HepG2 (cell line): ENCODE measurements at regions not wholly inside any gene's neighbourhood (a gene's known extent, or its start where the extent isn't known, plus 50 kb on each side); places are given as distances from the start of the nearest gene placed in this dataset.

Experiments used
- ATAC-seq: fragments of 200-7000 bp; cut with Tn5 transposase; 3 replicates; pipeline ENCODE4 v1.9.1; 2020; ENCODE audit warnings: mild to moderate bottlenecking, moderate library complexity
- BruUV-seq: library from RNA; stranded (reverse); fragments of 400-500 nt; replicated peaks from 2 replicates; lab custom pipeline; 2021; lab: Mats Ljungman, UMichigan
- CTCF ChIA-PET: fragments of 300-600 bp; formaldehyde crosslinking; extraction: SDS; loops from one replicate; lab custom pipeline; 2021; ENCODE audit warnings: low total read pairs, inconsistent platforms, low intra/inter-chr PET ratio; lab: Yijun Ruan, JAX
- POLR2A ChIA-PET: fragments of 350-600 bp; sonication (Branson Sonifier 250); formaldehyde crosslinking; loops from one replicate; lab custom pipeline; 2020; ENCODE audit warnings: antibody characterized with exemption, inconsistent platforms; lab: Yijun Ruan, JAX
- DNase-seq: peaks from one replicate; pipeline ENCODE4 v3.0.0-alpha.2; 2015; ENCODE audit warnings: low spot score
- FAIRE-seq: peaks from 3 replicates; lab custom pipeline; 2011; peaks lifted over from hg19 to GRCh38; lab: Jason Lieb, UNC
- H2AFZ ChIP-seq: one replicate; pipeline ENCODE4 v1.6.1; 2011; ENCODE audit warnings: low read length, inconsistent platforms
- H3K27ac ChIP-seq: fragments of 300-600 bp; 3 replicates; pipeline ENCODE4 v1.8.0; 2011; ENCODE audit warnings: mixed run types, mild to moderate bottlenecking, mixed read lengths, low read length, inconsistent platforms; ENCODE audit not compliant: insufficient read depth; ENCODE audit errors: extremely low read length
- H3K27me3 ChIP-seq, 2 experiments: fragments of 200-600 bp in 1 of 2; 2 replicates in 1 of 2; 3 replicates in 1 of 2; pipeline versions ENCODE4 v1.6.0 to v1.8.0; 2011; ENCODE audit warnings: low read length in 2 of 2, mild to moderate bottlenecking in 2 of 2, moderate library complexity in 2 of 2, inconsistent platforms in 1 of 2; ENCODE audit not compliant: insufficient read depth in 2 of 2, control insufficient read depth in 1 of 2
- H3K36me3 ChIP-seq, 2 experiments: fragments of 200-600 bp in 1 of 2; replicated peaks in 1 of 2; 2 replicates in 1 of 2; 3 replicates in 1 of 2; pipeline versions ENCODE4 v1.5.1 to v1.8.0; 2011; ENCODE audit warnings: low read length in 2 of 2, inconsistent platforms in 1 of 2; ENCODE audit not compliant: insufficient read depth in 2 of 2, control insufficient read depth in 1 of 2
- H3K4me1 ChIP-seq: 2 replicates; pipeline ENCODE4 v1.5.1; 2012; ENCODE audit warnings: low read length, inconsistent platforms; ENCODE audit not compliant: insufficient read depth
- H3K4me2 ChIP-seq: 2 replicates; pipeline ENCODE4 v1.6.0; 2011; ENCODE audit warnings: low read depth, low read length, inconsistent platforms
- H3K4me3 ChIP-seq, 3 experiments: fragments of 200-600 bp in 1 of 3; sonication (generic), shearing (Covaris generic) in 1 of 3; replicated peaks in 1 of 3; 2 replicates each; pipeline ENCODE4 v1.5.1; 2011 to 2016; ENCODE audit warnings: low read length in 3 of 3, inconsistent platforms in 2 of 3, low read depth in 2 of 3, mild to moderate bottlenecking in 2 of 3, control low read depth in 1 of 3, mixed read lengths in 1 of 3; ENCODE audit not compliant: insufficient read depth in 1 of 3
- H3K79me2 ChIP-seq: one replicate; pipeline ENCODE4 v1.6.1; 2011; ENCODE audit warnings: low read length, inconsistent platforms; ENCODE audit not compliant: insufficient read depth
- H3K9ac ChIP-seq: 2 replicates; pipeline ENCODE4 v1.6.0; 2011; ENCODE audit warnings: mild to moderate bottlenecking, low read depth, low read length, inconsistent platforms; ENCODE audit not compliant: insufficient read depth
- H3K9me3 ChIP-seq: 2 replicates; pipeline ENCODE4 v1.5.1; 2012; ENCODE audit warnings: mild to moderate bottlenecking, low read length
- H4K20me1 ChIP-seq: 2 replicates; pipeline ENCODE4 v1.6.0; 2011; ENCODE audit warnings: inconsistent platforms, mild to moderate bottlenecking, low read length, moderate library complexity; ENCODE audit not compliant: insufficient read depth
- ARHGAP35 ChIP-seq: sonication (generic); formaldehyde crosslinking; IDR thresholded peaks from 2 replicates; pipeline ENCODE4 v1.9.0; 2022; ENCODE audit warnings: mild to moderate bottlenecking, inconsistent platforms, moderate library complexity, missing genetic modification reagents, borderline replicate concordance
- CC2D1A ChIP-seq: sonication (generic); formaldehyde crosslinking; IDR thresholded peaks from 2 replicates; pipeline ENCODE4 v1.8.1; 2023; ENCODE audit warnings: mild to moderate bottlenecking, missing genetic modification reagents
- ETV5 ChIP-seq: IDR thresholded peaks from 2 replicates; pipeline ENCODE4 v1.6.1; 2018; ENCODE audit warnings: missing biosample characterization, missing genetic modification reagents, inconsistent platforms, borderline replicate concordance
- MYC ChIP-seq: sonication (generic); formaldehyde crosslinking; IDR thresholded peaks from 2 replicates; pipeline ENCODE4 v1.9.0; 2021; ENCODE audit warnings: missing genetic modification reagents, borderline replicate concordance
- NFKBIZ ChIP-seq: IDR thresholded peaks from 2 replicates; pipeline ENCODE4 v1.6.1; 2018; ENCODE audit warnings: missing genetic modification reagents, missing compliant biosample characterization
- PHB2 ChIP-seq: fragments of 450-650 bp; IDR thresholded peaks from 2 replicates; pipeline ENCODE4 v1.6.1; 2018; ENCODE audit not compliant: partially characterized antibody
- RARA ChIP-seq: IDR thresholded peaks from 2 replicates; pipeline ENCODE4 v1.6.1; 2016; ENCODE audit warnings: missing genetic modification reagents, missing compliant biosample characterization
- SETDB1 ChIP-seq: sonication (generic); formaldehyde crosslinking; IDR thresholded peaks from 2 replicates; pipeline ENCODE4 v1.5.1; 2020; ENCODE audit warnings: missing genetic modification reagents, mild to moderate bottlenecking, borderline replicate concordance
- THAP11 ChIP-seq: IDR thresholded peaks from 2 replicates; pipeline ENCODE4 v1.6.1; 2016; ENCODE audit warnings: missing biosample characterization, missing genetic modification reagents
- TMF1 ChIP-seq: sonication (generic); formaldehyde crosslinking; IDR thresholded peaks from 2 replicates; pipeline ENCODE4 v1.8.1; 2022; ENCODE audit warnings: low read depth, missing genetic modification reagents
- YY1 ChIP-seq: IDR thresholded peaks from 2 replicates; pipeline ENCODE4 v1.6.1; 2011; ENCODE audit warnings: low read length, low read depth, moderate library complexity, mild to moderate bottlenecking; ENCODE audit not compliant: insufficient read depth, insufficient replicate concordance
- ZBTB7A ChIP-seq: sonication (generic); formaldehyde crosslinking; IDR thresholded peaks from 2 replicates; pipeline ENCODE4 v1.8.0; 2022; ENCODE audit warnings: mild to moderate bottlenecking, missing genetic modification reagents
- ZFYVE20 ChIP-seq: sonication (generic); formaldehyde crosslinking; IDR thresholded peaks from 2 replicates; pipeline ENCODE4 v1.8.0; 2023; ENCODE audit warnings: low read depth, mild to moderate bottlenecking, moderate library complexity, missing genetic modification reagents, borderline replicate concordance
- ZNF235 ChIP-seq: sonication (generic); formaldehyde crosslinking; IDR thresholded peaks from 2 replicates; pipeline ENCODE4 v1.8.1; 2023; ENCODE audit warnings: mild to moderate bottlenecking, missing genetic modification reagents, borderline replicate concordance
- ZNF557 ChIP-seq: sonication (generic); formaldehyde crosslinking; IDR thresholded peaks from 2 replicates; pipeline ENCODE4 v1.4.0; 2020; ENCODE audit warnings: missing genetic modification reagents
- ZNF747 ChIP-seq: sonication (generic); formaldehyde crosslinking; IDR thresholded peaks from 2 replicates; pipeline ENCODE4 v1.8.1; 2023; ENCODE audit warnings: missing genetic modification reagents, mild to moderate bottlenecking, borderline replicate concordance
- ZNF891 ChIP-seq: sonication (generic); formaldehyde crosslinking; IDR thresholded peaks from 2 replicates; pipeline ENCODE4 v1.5.0; 2020; ENCODE audit warnings: mild to moderate bottlenecking, missing genetic modification reagents
- WGBS: methylation state at CpG from one replicate; pipeline ENCODE4 v1.1.6; 2017; ENCODE audit warnings: low lambda C conversion rate; 5-methylcytosine and 5-hydroxymethylcytosine counted together
- in situ Hi-C: cut with HindIII; loops from 2 replicates; pipeline ENCODE4 v1.10.0; 2017; ENCODE audit warnings: low pct_unique_long_range_greater_than_20kb; ENCODE audit not compliant: extremely low pct_ligation_motif_present
- intact Hi-C: fragments of 100-400 bp; cut with micrococcal nuclease; formaldehyde crosslinking; loops from one replicate; pipeline ENCODE4 v1.10.0; 2022; ENCODE audit not compliant: unreplicated experiment
- TF ChIP-seq, protein P1 (sequence below): sonication (generic); formaldehyde crosslinking; IDR thresholded peaks from 2 replicates; pipeline ENCODE4 v1.4.0; 2020; ENCODE audit warnings: missing genetic modification reagents, mild to moderate bottlenecking, borderline replicate concordance

GRCh38 chr22:11627436-11627797 is 3900.6 kb upstream of the OR11H1 start:
- no peak for ATAC-seq
- Histone ChIP-seq H3K4me3 (no peak overlapping the region), H3K4me2 (no peak overlapping the region), H3K36me3 (no peaks in the 10 kb centered on the region), H3K9me3 (peaks cover 81% of the 10 kb centered on the region), H3K27me3 (no peaks in the 10 kb centered on the region), H3K4me1 (no peaks in the 10 kb centered on the region), H3K9ac (no peak overlapping the region), H2AFZ (no peak overlapping the region), H3K79me2 (no peaks in the 10 kb centered on the region), H4K20me1 (no peaks in the 10 kb centered on the region), H3K27ac (no peak overlapping the region)
- in situ Hi-C loops (no loop called here), intact Hi-C loops (no loop called here)
- TF ChIP-seq SETDB1 (no peak), PHB2 (no peak), ZNF891 (no peak)
- no TSS peak for BruUV-seq
- FAIRE-seq: no peak
- WGBS: 86% methylated on average over 31 of the region's 31 CpGs
- POLR2A ChIA-PET: no interaction called here
- DNase-seq: no peak
- CTCF ChIA-PET: no interaction called here

DNA sequence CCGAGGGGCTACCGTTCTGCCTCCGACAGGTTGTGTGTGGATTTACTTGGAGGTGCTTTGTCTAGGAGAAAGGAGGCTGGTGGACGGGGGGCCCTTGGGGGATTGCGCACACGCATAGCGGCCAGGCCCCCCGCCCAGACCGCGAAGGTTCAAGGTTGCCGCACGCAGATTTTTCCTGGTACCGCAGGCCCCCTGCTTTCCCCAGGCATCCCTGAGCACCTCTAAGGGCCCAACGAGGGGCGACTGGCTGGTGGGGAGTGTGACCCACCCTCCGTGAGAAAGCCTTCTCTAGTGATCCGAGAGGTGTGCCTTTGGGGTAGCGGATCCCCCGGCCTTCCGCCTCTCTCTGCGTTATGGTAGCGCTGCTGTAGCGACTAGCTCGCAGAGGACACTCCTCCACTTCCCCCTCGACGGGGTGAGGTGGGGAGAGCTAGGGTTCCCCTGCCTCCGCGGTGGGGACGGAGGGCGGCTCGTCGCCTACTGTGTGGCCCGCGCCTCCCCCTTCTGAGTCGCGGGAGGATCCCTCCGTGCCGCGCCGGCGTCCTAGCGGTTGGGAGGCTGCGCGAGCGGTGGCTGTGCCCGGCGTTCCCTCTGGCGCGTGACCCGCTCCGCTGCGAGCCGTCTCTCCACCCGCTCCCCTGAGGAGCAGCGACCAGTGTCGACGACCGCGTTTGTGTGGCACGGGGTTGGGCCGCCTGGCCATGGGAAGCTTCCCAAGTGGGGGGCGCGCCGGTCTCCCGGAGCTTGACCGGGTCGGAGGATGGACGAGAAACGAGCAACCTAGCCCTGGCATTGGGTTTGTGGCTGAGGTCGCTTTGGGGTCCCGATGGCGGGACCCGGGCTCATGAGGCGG is 3900.0 kb upstream of the OR11H1 start:
- ChIA-PET CTCF (no interaction called here), POLR2A (no interaction called here)
- no peak for DNase-seq
- in situ Hi-C loops: no loop called here
- no peak overlapping the region for H3K4me3 ChIP-seq
- H4K20me1 ChIP-seq: no peaks in the 10 kb centered on the region
- no peaks in the 10 kb centered on the region for H3K4me1 ChIP-seq
- no peak overlapping the region for H3K9ac ChIP-seq
- no peaks in the 10 kb centered on the region for H3K36me3 ChIP-seq
- no peaks in the 10 kb centered on the region for H3K27me3 ChIP-seq
- H3K79me2 ChIP-seq: no peaks in the 10 kb centered on the region
- 89% methylated on average over 53 of the region's 74 CpGs for WGBS
- peaks cover 78% of the 10 kb centered on the region for H3K9me3 ChIP-seq
- no peak overlapping the region for H2AFZ ChIP-seq
- FAIRE-seq: no peak
- intact Hi-C loops: no loop called here
- no peak overlapping the region for H3K27ac ChIP-seq
- TF ChIP-seq ZNF747 (CRISPR knock-in tag) (no peak), ARHGAP35 (CRISPR knock-in tag) (no peak), TMF1 (CRISPR knock-in tag) (no peak), NFKBIZ (CRISPR knock-in tag) (no peak), THAP11 (CRISPR knock-in tag) (no peak), ETV5 (no peak), YY1 (no peak), CC2D1A (CRISPR knock-in tag) (no peak), ZFYVE20 (CRISPR knock-in tag) (no peak), RARA (CRISPR knock-in tag) (no peak), ZNF557 (CRISPR knock-in tag) (no peak), MYC (CRISPR knock-in tag) (no peak), ZBTB7A (no peak), ZNF235 (CRISPR knock-in tag) (no peak)
- TF ChIP-seq, protein P1, sequence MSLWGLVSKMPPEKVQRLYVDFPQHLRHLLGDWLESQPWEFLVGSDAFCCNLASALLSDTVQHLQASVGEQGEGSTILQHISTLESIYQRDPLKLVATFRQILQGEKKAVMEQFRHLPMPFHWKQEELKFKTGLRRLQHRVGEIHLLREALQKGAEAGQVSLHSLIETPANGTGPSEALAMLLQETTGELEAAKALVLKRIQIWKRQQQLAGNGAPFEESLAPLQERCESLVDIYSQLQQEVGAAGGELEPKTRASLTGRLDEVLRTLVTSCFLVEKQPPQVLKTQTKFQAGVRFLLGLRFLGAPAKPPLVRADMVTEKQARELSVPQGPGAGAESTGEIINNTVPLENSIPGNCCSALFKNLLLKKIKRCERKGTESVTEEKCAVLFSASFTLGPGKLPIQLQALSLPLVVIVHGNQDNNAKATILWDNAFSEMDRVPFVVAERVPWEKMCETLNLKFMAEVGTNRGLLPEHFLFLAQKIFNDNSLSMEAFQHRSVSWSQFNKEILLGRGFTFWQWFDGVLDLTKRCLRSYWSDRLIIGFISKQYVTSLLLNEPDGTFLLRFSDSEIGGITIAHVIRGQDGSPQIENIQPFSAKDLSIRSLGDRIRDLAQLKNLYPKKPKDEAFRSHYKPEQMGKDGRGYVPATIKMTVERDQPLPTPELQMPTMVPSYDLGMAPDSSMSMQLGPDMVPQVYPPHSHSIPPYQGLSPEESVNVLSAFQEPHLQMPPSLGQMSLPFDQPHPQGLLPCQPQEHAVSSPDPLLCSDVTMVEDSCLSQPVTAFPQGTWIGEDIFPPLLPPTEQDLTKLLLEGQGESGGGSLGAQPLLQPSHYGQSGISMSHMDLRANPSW (CRISPR knock-in tag): no peak
- no peak overlapping the region for H3K4me2 ChIP-seq
- ATAC-seq: no peak
- BruUV-seq: no TSS peak
